Tibial nerve (tissue), 3 donors: ENCODE measurements at regions not wholly inside any gene's neighbourhood (a gene's known extent, or its start where the extent isn't known, plus 50 kb on each side); places are given as distances from the start of the nearest gene placed in this dataset.

Source experiments
- POLR2A ChIP-seq, 2 donors: fragments of 450-650 bp; IDR thresholded peaks; one replicate each; pipeline ENCODE4 v1.6.1; 2017; ENCODE audit warnings: antibody characterized with exemption in 2 of 2, mild to moderate bottlenecking in 2 of 2, moderate library complexity in 2 of 2
- TF ChIP-seq, protein P1 (sequence below), 5 experiments: fragments of 200-600 bp in 3 of 5; fragments of 450-650 bp in 2 of 5; sonication (generic) in 3 of 5; IDR thresholded peaks; one replicate each; pipeline ENCODE4 v1.5.1; 2016 to 2019; ENCODE audit warnings: antibody characterized with exemption in 5 of 5, mild to moderate bottlenecking in 3 of 5, moderate library complexity in 2 of 5

DNA sequence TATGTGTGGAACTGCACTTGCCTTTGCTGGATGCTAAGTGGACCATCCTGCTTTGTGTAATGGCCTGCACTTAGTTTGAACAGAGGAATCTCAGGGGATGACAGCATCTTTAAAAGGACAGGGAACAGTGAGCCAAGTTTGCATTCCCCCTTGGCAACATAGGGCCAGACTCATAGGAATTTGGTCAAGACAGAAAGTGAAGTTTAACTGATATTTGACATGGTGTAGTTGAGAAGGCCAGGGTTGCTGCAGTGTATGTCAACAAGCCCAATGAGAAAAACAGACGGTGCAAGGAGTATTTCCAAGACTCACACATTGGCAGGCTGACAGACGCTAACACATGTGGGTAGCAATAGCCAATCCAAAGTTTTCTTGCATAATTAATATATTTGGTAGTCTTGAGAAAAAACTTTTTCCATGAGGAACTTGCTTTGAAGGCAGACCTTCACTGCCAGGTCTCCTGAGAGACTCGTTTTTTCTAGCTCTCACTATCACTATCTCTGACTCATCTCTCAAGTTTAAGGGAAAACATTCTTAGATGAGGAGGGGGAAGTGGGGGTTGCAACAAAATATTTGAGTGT lies 213.8 kb downstream of the IBTK start:
- TF ChIP-seq, protein P1, sequence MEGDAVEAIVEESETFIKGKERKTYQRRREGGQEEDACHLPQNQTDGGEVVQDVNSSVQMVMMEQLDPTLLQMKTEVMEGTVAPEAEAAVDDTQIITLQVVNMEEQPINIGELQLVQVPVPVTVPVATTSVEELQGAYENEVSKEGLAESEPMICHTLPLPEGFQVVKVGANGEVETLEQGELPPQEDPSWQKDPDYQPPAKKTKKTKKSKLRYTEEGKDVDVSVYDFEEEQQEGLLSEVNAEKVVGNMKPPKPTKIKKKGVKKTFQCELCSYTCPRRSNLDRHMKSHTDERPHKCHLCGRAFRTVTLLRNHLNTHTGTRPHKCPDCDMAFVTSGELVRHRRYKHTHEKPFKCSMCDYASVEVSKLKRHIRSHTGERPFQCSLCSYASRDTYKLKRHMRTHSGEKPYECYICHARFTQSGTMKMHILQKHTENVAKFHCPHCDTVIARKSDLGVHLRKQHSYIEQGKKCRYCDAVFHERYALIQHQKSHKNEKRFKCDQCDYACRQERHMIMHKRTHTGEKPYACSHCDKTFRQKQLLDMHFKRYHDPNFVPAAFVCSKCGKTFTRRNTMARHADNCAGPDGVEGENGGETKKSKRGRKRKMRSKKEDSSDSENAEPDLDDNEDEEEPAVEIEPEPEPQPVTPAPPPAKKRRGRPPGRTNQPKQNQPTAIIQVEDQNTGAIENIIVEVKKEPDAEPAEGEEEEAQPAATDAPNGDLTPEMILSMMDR (IDR thresholded peaks at IDR 0.05) = no peak
- no peak for TF ChIP-seq POLR2A (IDR thresholded peaks at IDR 0.05)
